Stimulated activated CD4-positive, alpha-beta T cell treated with anti-CD3 and anti-CD28 coated beads, Interleukin-4, amount 100 ng/mL, for 48 hours (primary cell): ENCODE measurements at regions not wholly inside any gene's neighbourhood (a gene's known extent, or its start where the extent isn't known, plus 50 kb on each side); places are given as distances from the start of the nearest gene placed in this dataset.
"Not testable (repeated sequence)": the region's sequence is repeated elsewhere in the genome, so short reads cannot be mapped to it uniquely, and the experiment has no call there.

Source experiments
- DNase-seq, 2 donors: peaks; one replicate each; pipeline ENCODE4 v3.0.0-alpha.2; 2020; ENCODE audit warnings: low read depth in 2 of 2

DNA sequence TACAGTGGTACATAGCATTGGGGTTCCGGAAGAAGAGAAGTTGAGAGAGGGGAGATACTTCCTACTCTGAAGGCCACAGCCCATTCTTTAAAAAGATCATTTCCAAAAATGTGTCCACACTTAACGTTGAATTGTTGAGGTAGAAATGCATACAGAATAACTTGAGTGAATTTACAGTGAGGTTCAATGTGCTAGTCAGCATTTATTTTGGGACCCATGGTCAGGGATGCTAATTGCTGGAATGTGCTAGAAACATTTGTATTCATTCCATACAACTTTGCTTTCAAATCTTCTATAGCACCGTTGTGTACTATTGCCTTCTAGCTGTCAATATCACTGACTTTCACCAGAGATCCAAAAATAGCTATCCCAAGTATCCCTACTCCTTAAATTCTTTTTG is 325.9 kb downstream of the SATB2 start:
- no peak for DNase-seq

DNA sequence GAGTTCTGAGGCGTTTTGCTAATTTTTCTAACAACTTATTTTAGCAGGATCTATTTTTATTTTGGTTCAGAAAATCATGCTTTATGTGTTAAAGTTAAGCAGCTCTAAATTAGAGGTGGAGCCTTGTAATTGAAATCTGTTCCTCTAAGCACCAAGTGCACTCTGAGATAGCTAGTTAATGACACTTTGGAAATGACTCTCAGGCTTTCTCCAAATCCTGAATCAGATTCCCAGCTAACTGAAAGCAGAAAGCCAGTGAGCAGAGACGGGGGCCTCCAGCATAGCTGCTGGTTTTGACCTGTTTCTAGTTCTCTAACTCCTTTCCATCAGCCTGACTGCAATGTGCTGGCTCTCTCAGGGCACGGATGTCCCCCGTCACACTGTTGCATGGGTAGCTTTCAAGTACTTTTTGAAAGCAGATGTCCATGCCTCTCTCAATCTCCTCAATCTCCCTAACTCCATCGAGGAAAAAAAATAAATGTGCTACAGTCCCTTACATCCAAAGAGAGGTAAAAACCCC is 326.5 kb downstream of the SATB2 start:
- no peak for DNase-seq

DNA sequence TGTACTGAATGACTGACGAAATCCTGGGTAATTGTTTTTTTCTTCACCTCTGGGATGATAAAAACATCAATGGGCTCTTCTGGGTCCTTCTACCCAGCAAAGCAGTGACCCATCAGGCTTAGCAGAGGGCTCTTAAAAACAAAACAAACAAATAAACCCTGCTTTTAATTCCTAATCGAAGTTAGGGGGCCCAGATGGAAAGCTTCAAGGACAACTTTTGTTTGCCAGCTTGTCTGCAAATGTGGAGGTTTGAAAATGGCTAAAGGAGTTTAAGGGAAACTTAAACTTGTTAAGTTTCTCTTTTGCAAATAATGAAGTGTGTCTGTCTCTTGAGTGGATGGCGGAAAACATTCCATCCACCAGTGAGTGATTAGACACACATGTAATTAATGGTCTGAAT is 327.2 kb downstream of the SATB2 start:
- no peak for DNase-seq

DNA sequence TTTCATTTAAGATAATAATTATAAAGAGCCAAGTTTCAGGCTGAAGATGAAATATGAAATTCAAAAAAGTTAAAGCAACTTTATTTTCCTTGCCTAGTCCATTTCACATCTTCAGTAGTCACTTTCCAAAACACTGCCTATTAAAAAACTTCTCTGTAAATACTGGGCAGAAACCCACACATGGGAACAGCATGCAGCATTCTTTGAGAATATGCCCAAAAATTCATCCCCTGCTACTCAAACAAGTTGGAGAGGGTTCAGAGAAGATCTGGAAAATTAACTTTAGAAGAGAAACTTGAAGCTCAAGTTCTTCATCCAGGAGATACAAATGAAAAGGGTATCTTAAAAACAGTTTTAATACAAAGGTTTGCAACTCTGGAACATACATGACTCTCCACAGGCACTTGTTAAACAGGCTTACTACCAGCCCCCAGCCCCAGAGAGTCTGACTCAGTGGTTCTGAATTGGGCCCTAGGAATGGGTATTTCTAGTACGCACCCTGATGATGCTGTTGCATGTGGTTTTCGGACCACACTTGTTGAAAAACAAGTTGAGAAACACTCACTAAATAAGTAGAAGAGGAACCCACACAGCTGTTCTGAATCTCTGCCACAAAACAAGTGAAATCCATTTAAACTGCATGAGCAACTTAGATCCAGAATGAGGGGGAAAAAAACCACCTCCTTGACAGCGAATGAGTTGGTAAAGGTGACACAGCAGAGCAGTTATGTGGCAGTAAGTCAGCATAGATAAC is 329.1 kb downstream of the SATB2 start:
- no peak for DNase-seq

DNA sequence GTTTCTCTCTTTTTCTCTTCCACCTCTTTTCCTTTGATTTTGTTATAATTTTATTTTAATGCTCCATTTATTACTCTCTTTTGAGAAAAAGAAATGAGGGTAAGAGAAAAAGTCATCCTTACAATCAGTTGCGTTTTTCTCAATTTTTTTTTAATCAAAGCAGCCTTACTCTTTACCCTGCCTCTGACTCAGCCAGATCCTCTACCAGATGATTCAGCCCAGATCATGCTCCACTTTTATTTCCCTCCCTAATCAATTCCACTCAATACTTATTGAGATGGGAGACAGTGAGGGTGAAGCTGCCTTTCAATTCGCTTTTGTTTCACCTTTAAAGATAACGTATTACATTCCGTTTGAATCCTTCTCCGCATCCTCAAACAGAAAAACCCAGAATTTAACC is 337.9 kb downstream of the SATB2 start:
- no peak for DNase-seq

DNA sequence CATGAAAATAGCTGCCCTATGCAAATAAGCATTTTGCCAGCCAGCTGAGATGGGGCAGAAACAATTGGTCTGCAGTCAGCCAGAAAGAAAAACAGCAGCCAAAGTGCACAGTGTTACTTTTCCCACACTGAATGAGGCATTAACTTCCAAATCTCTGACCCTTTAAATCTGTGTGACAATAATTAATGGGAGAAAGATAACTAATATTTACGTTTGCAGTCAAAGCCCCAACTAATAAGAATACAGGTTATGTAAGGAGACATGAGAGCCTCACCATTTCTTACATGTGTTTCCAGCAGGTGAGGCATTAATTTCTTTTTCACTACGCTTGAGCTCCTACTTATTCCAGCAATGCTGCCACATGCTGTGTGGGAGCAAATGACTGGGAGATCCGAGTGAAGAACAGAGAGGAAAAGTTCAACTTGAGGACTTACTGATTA is 339.0 kb downstream of the SATB2 start:
- DNase-seq: no peak

DNA sequence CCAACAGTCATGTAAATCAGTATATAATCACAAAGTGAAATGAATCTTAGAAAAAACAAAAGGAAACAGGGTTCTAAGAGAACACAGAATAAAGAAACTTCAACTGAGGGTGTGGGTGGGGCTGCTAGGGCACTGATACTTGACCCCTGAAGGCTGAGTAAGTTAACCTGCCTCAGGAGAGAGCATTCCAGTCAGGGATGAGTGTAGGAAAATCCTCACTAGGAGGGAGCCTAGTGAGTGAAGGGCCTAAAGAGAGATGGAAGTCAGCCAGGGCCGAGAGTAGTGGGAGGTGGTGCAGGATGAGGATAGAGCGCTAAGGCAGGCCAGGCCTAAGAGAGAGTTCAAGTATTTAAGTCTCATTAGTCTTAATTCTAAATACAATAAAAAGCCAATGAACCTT is 342.6 kb downstream of the SATB2 start:
- no peak for DNase-seq

DNA sequence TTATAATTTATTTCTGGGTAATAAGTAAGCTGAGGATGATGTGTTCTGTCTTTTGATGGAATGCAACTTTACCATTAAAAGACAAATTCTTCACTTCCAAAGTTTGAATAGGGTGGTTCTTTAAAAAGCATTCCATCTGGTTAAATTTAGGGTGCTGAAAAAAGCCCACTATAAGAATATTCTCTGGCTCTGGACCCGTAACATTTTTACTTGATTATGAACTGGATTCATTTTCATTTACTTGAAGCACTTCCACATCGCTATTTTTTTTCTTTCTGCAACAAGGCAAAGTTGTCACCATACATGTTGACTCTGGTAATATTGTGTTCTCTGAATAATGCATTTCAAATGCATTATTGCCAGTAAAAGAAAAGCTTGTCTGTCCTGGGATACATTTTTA is 344.6 kb downstream of the SATB2 start:
- DNase-seq: no peak

DNA sequence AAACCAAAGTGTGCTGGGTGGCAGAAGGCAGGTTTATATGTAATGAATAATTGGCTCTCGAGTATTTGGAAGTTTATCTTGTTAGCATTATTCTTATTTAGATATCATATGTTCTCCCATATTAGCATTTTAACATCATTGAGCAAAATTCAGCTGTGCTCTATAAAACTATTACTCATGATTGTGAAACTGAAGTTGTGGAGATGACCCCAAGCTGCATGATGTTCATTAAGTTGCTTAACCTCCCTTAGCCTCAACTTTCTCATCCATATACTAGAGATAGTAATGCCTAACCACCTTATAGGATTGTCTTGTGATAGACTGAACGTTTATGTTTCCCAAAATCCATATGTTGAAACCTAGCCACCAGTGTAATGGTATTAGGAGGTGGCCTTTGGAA is 346.3 kb downstream of the SATB2 start:
- no peak for DNase-seq

DNA sequence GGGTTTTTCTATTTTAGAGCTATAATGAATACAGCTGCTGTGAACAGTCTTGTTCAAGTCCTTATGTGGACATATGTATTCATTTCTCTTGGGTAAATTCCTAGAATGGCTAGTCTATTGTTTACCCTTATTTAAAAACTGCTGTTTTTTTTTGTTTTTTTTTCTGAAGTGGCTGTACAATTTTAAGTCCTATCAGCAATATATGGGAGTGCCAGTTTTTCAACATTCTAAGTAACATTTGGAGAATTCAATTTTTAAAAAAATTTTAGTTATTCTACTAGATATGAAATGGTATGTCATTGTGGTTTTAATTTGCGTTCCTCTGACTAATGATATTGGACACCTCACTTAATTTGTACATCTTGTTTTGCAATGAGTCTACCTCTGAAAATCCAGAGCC is 349.7 kb downstream of the SATB2 start:
- no peak for DNase-seq

DNA sequence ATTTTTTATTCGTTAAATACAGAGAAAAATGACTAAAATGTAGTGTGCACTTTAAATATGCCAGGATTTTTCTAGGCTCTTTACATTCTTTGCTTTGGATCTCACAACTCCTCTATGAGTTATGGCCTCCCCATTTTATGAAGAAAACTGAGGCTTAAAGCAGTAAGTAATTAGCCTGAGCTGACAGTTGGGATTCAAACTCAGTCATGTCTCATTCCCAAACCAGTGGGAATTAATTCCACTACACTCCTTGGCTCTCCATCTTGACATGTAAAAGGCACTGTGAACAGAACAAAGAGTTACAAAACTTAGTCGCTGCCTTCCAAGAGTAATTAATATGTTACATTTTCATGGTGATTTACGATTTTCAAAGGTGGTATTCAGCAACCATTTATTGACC is 351.9 kb downstream of the SATB2 start:
- no peak for DNase-seq

DNA sequence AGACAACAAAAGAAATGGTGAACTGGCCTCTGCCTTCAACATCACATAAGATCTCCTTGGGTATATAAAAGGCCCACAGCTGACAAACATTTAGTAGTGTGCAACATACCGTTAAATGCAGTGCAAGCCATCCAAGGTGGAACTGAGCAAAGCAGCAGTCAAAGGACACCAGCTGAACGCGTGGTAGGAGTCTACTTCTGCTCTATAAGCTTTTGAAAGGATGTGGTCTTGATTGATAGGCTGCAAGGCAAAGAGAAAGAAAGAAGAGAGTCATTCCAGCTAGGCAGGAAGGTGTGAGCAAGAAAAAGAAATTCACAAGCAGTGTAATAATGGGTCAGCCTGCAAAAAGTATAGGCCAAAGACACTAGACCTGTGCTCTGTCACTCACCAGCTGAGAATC is 356.3 kb downstream of the SATB2 start:
- DNase-seq: no peak

DNA sequence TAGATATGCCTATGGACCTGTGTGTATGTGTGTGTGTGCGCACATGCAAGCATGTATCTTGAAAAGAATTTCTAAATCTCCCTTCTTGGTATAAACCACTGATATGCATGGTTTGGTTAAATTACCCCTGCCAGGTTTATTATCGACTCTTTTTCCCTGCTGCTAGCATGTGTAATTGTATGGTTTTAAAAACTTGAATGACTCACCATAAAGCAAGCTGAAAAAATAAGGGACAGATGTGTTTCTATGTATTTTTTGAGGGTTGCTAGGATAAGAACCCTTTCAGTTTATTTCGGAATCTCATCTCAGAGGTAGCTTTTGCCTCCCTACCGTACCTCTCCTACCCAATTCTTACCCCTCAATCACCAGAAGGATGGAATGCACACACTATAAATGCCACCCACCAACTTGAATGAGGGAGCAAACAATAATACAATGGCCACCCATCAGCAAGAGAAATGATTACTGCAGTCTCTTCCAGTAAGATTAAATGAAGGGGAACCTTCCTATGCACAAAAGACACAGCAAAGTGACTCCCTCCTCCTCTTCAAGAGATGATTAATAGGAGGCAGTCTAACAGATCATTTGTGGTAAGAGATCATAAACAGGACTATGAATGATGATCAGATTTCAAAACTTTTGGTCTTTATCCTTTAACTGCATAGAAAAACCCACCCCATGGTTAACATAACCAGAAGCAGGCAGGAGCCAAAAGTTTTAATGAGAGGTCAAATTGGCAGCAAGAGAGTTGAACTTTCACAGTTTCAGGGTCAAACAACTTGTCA is 357.2 kb downstream of the SATB2 start:
- no peak for DNase-seq

DNA sequence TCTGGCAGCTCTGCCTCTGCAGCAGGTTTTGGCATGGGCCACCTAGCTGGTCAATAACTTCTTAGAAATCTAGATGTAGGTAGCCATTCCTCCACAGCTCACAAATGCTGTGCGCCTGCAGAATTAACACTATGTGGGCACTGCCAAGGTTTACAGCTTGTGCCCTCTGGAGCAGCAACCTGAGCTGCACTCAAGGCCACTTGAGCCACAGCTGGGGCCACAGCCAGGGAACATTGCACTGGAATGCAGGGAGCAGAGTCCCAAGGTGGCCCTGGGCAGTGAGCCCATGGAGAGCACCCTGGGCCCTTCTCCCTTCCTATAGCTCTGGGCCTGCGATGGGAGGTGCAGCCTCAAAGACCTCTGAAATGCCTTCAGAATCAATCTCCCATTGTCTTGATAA is 365.3 kb downstream of the SATB2 start:
- DNase-seq: no peak

DNA sequence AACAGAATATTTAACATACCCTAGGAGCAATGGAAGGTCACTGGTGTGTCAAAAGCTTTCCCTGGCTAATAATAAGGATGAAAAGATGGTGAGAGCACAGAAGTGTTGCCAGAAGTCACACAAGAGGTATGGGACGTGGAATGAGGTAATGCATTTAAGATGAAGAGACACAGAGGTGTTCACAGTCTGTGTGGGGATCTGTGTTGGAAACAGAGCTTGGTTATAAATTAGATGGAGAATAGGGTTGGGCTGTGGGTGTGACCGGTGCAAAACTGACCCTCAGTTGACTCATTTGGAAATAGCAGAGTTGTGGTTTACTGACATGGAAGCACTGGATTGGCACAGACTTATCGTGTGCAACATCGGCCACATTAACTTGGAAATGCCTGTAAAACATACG is 372.5 kb downstream of the SATB2 start:
- DNase-seq: no peak

DNA sequence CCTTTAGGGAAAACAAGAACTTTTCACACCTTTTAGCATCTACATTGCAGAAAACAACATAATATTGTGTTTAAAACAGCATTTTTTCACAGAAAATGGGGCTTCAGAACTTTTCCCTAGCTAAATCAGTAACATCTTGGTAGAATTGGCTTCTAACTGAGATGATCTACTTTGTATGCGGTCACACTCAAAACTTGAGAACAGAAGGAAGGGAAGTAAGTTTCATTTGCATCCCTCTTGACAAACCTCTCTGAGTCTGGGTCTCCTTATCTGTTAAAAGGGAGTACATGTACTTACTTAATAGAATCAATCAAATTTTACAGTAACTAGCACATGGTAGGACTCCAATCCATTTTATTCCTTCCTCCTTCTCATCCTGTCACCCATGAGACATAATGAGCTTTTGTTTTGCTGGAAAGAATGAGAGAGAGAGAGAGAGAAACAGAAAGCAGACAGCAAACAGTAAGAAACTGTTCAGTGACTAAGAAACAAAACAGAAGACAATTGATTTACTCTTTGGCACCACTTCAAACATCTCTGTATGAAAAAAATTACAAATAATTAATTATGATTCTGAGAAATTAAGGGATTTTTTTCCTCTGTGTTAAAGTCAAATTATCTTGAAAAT is 387.3 kb downstream of the SATB2 start:
- DNase-seq: no peak

DNA sequence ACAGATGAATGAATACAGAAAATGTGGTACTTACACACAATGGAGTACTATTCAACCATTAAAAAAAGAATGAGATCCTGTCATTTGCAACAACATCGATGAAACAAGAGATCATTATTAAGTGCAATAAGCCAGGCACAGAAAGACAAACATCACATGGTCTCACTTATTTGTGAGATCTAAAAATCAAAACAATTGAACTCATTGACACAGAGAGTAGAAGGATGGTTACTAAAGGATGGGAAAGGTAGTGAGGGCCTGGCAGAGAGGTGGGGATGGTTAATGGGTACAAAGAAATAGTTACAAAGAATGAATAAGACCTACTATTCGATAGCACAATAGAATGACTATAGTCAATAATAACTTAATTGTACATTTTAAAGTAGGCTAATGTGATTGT is 393.5 kb downstream of the SATB2 start:
- DNase-seq: no peak

DNA sequence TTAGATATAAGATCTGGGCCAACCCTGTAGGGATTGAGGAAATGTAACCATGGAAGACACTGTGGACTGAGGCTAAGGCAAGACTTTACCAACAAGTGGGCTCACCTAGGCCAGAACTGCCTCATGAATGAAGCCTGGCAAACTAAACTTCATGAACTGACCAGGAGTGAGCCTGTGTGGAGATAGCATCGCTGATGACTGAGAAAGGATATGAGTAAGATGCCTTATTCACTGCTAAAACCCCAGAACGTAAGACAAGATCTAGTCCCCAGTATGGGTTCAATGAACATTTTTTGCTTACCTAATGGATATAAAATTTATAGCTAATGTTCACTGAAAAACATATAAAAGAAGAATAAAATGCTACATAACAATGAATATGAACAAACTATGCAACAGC is 399.8 kb downstream of the SATB2 start:
- DNase-seq: no peak

DNA sequence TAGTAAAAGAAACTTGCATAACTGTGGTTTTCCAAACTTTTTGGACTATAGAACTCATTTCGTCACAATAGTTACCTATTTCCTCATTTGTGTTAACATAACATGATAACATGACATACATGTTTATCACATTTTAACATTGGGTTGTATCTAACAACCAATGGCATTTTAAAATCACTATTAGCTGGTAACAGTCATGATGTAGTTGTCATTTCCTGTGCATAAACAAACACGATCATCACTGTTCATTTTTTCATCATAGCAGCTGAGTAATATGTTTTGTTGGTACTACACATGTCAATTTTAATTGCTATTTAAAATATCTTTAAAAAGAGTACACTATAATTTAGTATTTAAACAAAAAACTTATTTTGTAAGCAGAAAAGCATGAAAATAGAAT is 402.4 kb downstream of the SATB2 start:
- no peak for DNase-seq

DNA sequence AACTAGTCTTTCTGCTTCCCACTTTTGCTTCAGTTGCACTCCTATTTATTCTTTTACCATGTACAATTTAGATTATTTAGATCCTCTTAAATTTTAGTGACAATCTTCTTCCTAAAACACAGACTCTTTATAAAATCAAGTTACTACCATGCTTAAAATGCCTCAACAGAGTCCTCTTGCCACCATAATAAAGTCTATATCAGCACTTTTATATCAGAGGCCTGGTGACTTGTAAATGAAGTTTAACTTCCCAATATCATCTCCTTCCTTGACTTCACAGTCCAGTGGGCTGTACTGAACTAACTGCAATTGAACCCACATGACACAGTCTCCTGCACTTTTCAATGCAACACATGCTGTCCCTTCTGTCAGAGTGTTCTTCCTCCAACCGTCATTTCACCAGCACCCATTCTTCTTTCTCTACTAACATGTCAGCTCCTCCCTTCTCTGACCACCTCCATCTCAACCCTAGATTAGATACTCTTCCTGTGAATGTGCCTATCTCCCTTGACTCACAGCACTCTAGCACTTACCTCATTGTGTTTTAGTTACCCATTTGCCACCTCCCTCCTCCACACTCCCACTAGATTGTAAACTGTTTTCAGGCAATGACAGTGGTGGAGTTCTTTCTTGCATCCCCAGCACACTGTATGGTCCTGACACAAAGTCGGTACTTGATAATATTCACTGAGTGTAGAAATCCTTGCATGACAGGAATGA is 414.9 kb downstream of the SATB2 start:
- DNase-seq: no peak

DNA sequence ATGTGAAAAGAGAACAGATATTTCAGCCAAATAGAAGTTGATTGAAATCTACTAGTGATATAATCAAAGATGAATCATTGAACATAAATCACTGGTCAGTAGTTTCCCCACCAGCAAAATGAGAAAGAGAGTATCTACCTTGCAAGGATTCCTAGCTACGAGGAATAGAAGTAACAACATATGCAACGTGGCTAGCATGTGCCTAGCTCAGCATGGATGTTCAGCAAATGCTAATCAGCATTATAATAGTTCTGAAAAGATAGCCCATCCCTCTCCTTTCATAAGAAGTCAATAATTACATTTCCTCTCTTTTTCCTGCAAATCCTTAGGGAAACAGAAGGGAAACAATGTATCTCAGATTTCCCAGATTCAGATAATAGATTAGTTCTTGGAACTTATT is 417.2 kb downstream of the SATB2 start:
- no peak for DNase-seq

DNA sequence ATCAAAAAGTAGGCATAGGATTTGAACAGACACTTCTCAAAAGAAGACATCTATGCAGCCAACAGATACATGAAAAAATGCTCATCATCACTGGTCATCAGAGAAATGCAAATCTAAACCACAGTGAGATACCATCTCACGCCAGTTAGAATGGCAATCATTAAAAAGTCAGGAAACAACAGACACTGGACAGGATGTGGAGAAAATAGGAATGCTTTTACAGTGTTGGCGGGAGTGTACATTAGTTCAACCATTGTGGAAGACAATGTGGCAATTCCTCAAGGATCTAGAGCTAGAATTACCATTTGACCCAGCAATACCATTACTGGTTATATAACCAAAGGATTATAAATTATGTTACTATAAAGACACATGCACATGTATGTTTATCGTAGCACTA is 424.0 kb downstream of the SATB2 start:
- DNase-seq: not testable (repeated sequence)
